GM21825 (cell line): ENCODE measurements at regions not wholly inside any gene's neighbourhood (a gene's known extent, or its start where the extent isn't known, plus 50 kb on each side); places are given as distances from the start of the nearest gene placed in this dataset.

ENCODE experiments used
- ATAC-seq: cut with Tn5 transposase; IDR thresholded peaks from one replicate; pipeline ENCODE4 v1.9.1; 2021; ENCODE audit warnings: mild to moderate bottlenecking, moderate library complexity; ENCODE audit not compliant: unreplicated experiment

- no peak for ATAC-seq
These were observed 345.2 kb downstream of the PHKB start for GRCh38 chr16:47806309-47806847.

GRCh38 chr16:47787696-47788095, 326.6 kb downstream of the PHKB start:
- ATAC-seq, result no peak

- ATAC-seq, result no peak
These were observed 320.5 kb downstream of the PHKB start for GRCh38 chr16:47781673-47782072.

GRCh38 chr16:47780213-47780875, 319.2 kb downstream of the PHKB start:
- no peak for ATAC-seq

DNA sequence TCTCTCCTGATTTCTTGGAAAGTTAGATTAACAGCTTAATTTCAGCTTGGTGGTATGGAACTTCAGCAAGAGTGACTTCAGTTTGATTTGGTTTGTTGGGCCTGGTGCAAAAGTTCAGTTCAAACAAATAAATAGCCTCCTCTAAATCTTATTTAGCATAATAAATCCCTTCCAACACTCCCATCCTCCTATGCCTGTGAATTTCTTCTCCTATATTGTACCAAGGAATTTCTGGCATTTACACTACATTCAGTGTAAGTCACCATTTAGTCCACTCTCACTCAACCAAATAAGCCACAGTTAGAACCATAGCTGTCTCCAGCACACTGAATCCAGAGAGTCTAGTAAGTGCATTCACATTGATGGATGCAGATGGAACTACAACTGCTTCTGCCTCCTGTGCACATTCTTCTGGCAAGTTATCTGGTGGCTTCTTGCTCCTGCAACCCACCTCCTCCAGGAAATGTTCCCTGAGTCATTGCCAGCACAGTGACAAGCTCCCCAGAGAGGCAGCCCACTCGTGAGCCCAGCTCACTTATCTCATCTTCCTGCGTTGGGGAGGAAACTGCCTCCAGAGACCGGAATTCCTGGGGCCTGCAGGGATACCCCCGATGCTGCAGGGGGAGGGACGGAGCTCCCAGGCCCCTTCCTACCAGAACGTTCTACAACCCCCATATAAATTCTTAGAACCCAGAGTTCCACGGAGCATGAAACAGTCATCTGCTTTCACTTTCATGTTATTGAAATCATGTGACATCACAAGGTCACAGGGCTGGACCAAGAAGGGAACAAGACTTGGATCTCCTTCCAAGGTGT, 318.3 kb downstream of the PHKB start:
- no peak for ATAC-seq

GRCh38 chr16:47778106-47778801, 317.1 kb downstream of the PHKB start:
- ATAC-seq, result no peak

- no peak for ATAC-seq
These were observed 316.1 kb downstream of the PHKB start for GRCh38 chr16:47777220-47777619.

DNA sequence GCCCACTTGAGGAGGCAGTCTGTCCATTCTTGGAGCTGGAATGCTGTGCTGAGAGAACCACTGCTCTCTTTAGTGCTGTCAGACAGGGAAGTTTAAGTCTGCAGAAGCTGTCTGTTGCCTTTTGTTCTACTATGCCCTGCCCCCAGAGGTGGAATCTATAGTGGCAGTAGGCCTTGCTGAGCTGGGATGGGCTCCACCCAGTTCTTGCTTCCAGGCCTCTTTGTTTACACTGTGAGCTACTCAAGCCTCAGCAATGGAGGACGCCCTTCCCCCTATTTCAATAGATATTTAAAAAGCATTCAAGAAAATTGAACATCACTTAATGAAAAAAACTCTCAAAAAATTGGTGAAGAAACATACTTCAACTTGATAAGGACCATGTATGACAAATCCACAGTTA, 313.5 kb downstream of the PHKB start:
- ATAC-seq, result no peak

- no peak for ATAC-seq
These were observed 292.5 kb downstream of the PHKB start for GRCh38 chr16:47753659-47754058.
